H1 (cell line): ENCODE measurements at regions not wholly inside any gene's neighbourhood (a gene's known extent, or its start where the extent isn't known, plus 50 kb on each side); places are given as distances from the start of the nearest gene placed in this dataset.
A peak's percentile ranks its signal among the peaks of the same experiment; 100 is the strongest.

Experiments used
- CTCF ChIA-PET: fragments of 300-600 bp; sonication (Branson Sonifier 250); formaldehyde crosslinking; loops from one replicate; lab custom pipeline; 2021; ENCODE audit not compliant: partially characterized antibody; lab: Charles Lee
- POLR2A ChIA-PET: fragments of 300-600 bp; sonication (Branson Sonifier 250); formaldehyde crosslinking; loops from one replicate; lab custom pipeline; 2021; ENCODE audit warnings: inconsistent platforms; ENCODE audit not compliant: partially characterized antibody; lab: Charles Lee
- DNase-seq, 2 experiments: peaks; one replicate each; pipeline versions ENCODE4 v3.0.0 to v3.0.0-alpha.2; 2010 to 2022; ENCODE audit warnings: low spot score in 2 of 2, low read depth in 1 of 2, mixed read lengths in 1 of 2
- FAIRE-seq: peaks from 2 replicates; lab custom pipeline; 2011; peaks lifted over from hg19 to GRCh38; lab: Jason Lieb, UNC
- H2AFZ ChIP-seq: 2 replicates; pipeline ENCODE4 v1.8.1; 2012; ENCODE audit warnings: low read length, inconsistent platforms
- H2AK5ac ChIP-seq: 2 replicates; pipeline ENCODE4 v1.6.1; 2013; ENCODE audit warnings: low read depth, low read length
- H2BK120ac ChIP-seq: replicated peaks from 2 replicates; pipeline ENCODE3; 2013; ENCODE audit warnings: low read depth, low read length, inconsistent platforms
- H2BK12ac ChIP-seq: 2 replicates; pipeline ENCODE4 v1.6.1; 2013; ENCODE audit warnings: low read depth, low read length
- H2BK15ac ChIP-seq: 2 replicates; pipeline ENCODE4 v1.6.1; 2013; ENCODE audit warnings: low read length
- H2BK20ac ChIP-seq: 2 replicates; pipeline ENCODE4 v1.6.1; 2013; ENCODE audit warnings: low read length
- H2BK5ac ChIP-seq: 2 replicates; pipeline ENCODE4 v1.6.1; 2013; ENCODE audit warnings: low read depth, low read length
- H3K14ac ChIP-seq: 2 replicates; pipeline ENCODE4 v1.6.1; 2013; ENCODE audit warnings: inconsistent platforms; ENCODE audit not compliant: insufficient read length
- H3K18ac ChIP-seq: 2 replicates; pipeline ENCODE4 v1.6.1; 2013; ENCODE audit warnings: low read length; ENCODE audit errors: extremely low read depth
- H3K23ac ChIP-seq: 2 replicates; pipeline ENCODE4 v1.6.1; 2013; ENCODE audit warnings: inconsistent platforms; ENCODE audit not compliant: insufficient read length
- H3K23me2 ChIP-seq: 2 replicates; pipeline ENCODE4 v1.6.1; 2013; ENCODE audit warnings: low read depth, low read length
- H3K27ac ChIP-seq: 2 replicates; pipeline ENCODE4 v1.6.1; 2011; ENCODE audit warnings: low read depth, low read length, inconsistent platforms
- H3K27me3 ChIP-seq, 4 experiments: replicated peaks in 1 of 4; 1 replicate in 1 of 4; 2 replicates in 3 of 4; pipeline versions ENCODE4 v1.6.1 to v1.8.1; 2011 to 2013; ENCODE audit warnings: low read length in 3 of 4, mild to moderate bottlenecking in 3 of 4, inconsistent platforms in 2 of 4, mixed read lengths in 2 of 4, moderate library complexity in 1 of 4; ENCODE audit not compliant: control insufficient read depth in 3 of 4, insufficient read depth in 3 of 4; ENCODE audit errors: extremely low read depth in 1 of 4
- H3K36me3 ChIP-seq, 4 experiments: 2 replicates each; pipeline versions ENCODE4 v1.6.1 to v1.8.1; 2011 to 2013; ENCODE audit warnings: mild to moderate bottlenecking in 4 of 4, low read length in 3 of 4, moderate library complexity in 2 of 4, control low read depth in 1 of 4, inconsistent platforms in 1 of 4; ENCODE audit not compliant: insufficient read depth in 4 of 4, control insufficient read depth in 2 of 4
- H3K4ac ChIP-seq: replicated peaks from 2 replicates; pipeline ENCODE3; 2013; ENCODE audit warnings: low read length, low read depth, mixed read lengths, inconsistent platforms; ENCODE audit not compliant: insufficient read length
- H3K4me1 ChIP-seq, 4 experiments: replicated peaks in 1 of 4; 1 replicate in 1 of 4; 2 replicates in 3 of 4; pipeline versions ENCODE4 v1.6.1 to v1.8.1; 2011 to 2013; ENCODE audit warnings: low read length in 3 of 4, inconsistent platforms in 2 of 4, mixed read lengths in 1 of 4; ENCODE audit not compliant: insufficient read depth in 4 of 4, control insufficient read depth in 3 of 4
- H3K4me2 ChIP-seq, 2 experiments: 2 replicates each; pipeline versions ENCODE4 v1.6.1 to v1.8.1; 2011 to 2013; ENCODE audit warnings: low read depth in 2 of 2, low read length in 2 of 2, control low read depth in 1 of 2, inconsistent platforms in 1 of 2, mild to moderate bottlenecking in 1 of 2; ENCODE audit not compliant: insufficient read depth in 1 of 2
- H3K4me3 ChIP-seq, 4 experiments: fragments of 200-600, 300-600 bp in 1 of 4; sonication (generic), shearing (Covaris generic), sonication (Bioruptor Twin) in 1 of 4; 2 replicates each; pipeline versions ENCODE4 v1.5.1 to v1.8.1; 2011 to 2016; ENCODE audit warnings: low read length in 4 of 4, low read depth in 3 of 4, control low read depth in 2 of 4, inconsistent platforms in 2 of 4, mild to moderate bottlenecking in 2 of 4, mixed read lengths in 1 of 4, moderate library complexity in 1 of 4; ENCODE audit not compliant: insufficient read depth in 2 of 4; ENCODE audit errors: extremely low read depth in 1 of 4
- H3K56ac ChIP-seq: replicated peaks from 2 replicates; pipeline ENCODE3; 2013; ENCODE audit warnings: low read depth, mild to moderate bottlenecking, mixed read lengths, low read length, inconsistent platforms; ENCODE audit not compliant: insufficient read length
- H3K79me1 ChIP-seq: 2 replicates; pipeline ENCODE4 v1.6.1; 2013; ENCODE audit warnings: low read depth, low read length, control low read depth
- H3K79me2 ChIP-seq, 2 experiments: 2 replicates each; pipeline versions ENCODE4 v1.6.1 to v1.8.1; 2012 to 2013; ENCODE audit warnings: low read length in 2 of 2, mild to moderate bottlenecking in 2 of 2, inconsistent platforms in 1 of 2; ENCODE audit not compliant: insufficient read depth in 2 of 2, control insufficient read depth in 1 of 2
- H3K9ac ChIP-seq, 4 experiments: replicated peaks in 1 of 4; 1 replicate in 1 of 4; 2 replicates in 3 of 4; pipeline versions ENCODE4 v1.6.1 to v1.8.1; 2011 to 2013; ENCODE audit warnings: low read depth in 3 of 4, low read length in 3 of 4, control low read depth in 2 of 4, mild to moderate bottlenecking in 2 of 4, moderate library complexity in 2 of 4, inconsistent platforms in 1 of 4; ENCODE audit errors: extremely low read depth in 1 of 4
- H3K9me3 ChIP-seq, 2 experiments: 2 replicates each; pipeline versions ENCODE4 v1.6.1 to v1.8.1; 2012 to 2013; ENCODE audit warnings: mild to moderate bottlenecking in 2 of 2, moderate library complexity in 2 of 2, control low read depth in 1 of 2, inconsistent platforms in 1 of 2, low read depth in 1 of 2, low read length in 1 of 2, mixed read lengths in 1 of 2; ENCODE audit not compliant: insufficient read depth in 2 of 2
- H4K20me1 ChIP-seq, 2 experiments: replicated peaks in 1 of 2; 2 replicates each; pipeline versions ENCODE3 to v1.8.1; 2011 to 2013; ENCODE audit warnings: inconsistent platforms in 2 of 2, low read length in 2 of 2, mild to moderate bottlenecking in 1 of 2; ENCODE audit not compliant: insufficient read depth in 2 of 2, control insufficient read depth in 1 of 2
- H4K5ac ChIP-seq: 2 replicates; pipeline ENCODE4 v1.6.1; 2013; ENCODE audit warnings: low read length, low read depth, mixed read lengths, inconsistent platforms; ENCODE audit not compliant: insufficient read length
- H4K8ac ChIP-seq: 2 replicates; pipeline ENCODE4 v1.8.0; 2013; ENCODE audit warnings: mild to moderate bottlenecking, moderate library complexity, low read length, inconsistent platforms; ENCODE audit not compliant: insufficient read depth; ENCODE audit errors: extremely low read depth
- H4K91ac ChIP-seq: replicated peaks from 2 replicates; pipeline ENCODE3; 2013; ENCODE audit warnings: low read length, mixed read lengths, inconsistent platforms; ENCODE audit not compliant: insufficient read length
- CBX8 ChIP-seq: fragments of 300-800, 300-1000 bp; sonication (generic); IDR thresholded peaks from 2 replicates; pipeline ENCODE4 v1.7.1; 2016; ENCODE audit warnings: low read depth, low read length, borderline replicate concordance
- EGR1 ChIP-seq: IDR thresholded peaks from 2 replicates; pipeline ENCODE4 v1.6.1; 2011; ENCODE audit warnings: low read depth, low read length, borderline replicate concordance
- EP300 ChIP-seq, 2 experiments: IDR thresholded peaks; 1 replicate in 1 of 2; 2 replicates in 1 of 2; pipeline ENCODE4 v1.6.1; 2011 to 2012; ENCODE audit warnings: low read depth in 2 of 2, low read length in 2 of 2, mild to moderate bottlenecking in 2 of 2, borderline replicate concordance in 1 of 2, inconsistent platforms in 1 of 2, moderate library complexity in 1 of 2
- FOSL1 ChIP-seq: IDR thresholded peaks from 2 replicates; pipeline ENCODE4 v1.6.1; 2011; ENCODE audit warnings: mild to moderate bottlenecking, low read depth, low read length, moderate library complexity; ENCODE audit not compliant: insufficient read depth
- GTF2F1 ChIP-seq: IDR thresholded peaks from 2 replicates; pipeline ENCODE4 v1.6.1; 2012; ENCODE audit warnings: low read depth, low read length, improper control_type of control experiment, borderline replicate concordance
- HDAC6 ChIP-seq: IDR thresholded peaks from one replicate; pipeline ENCODE4 v1.7.1; 2012; ENCODE audit warnings: low read depth, mild to moderate bottlenecking, inconsistent platforms, low read length, moderate library complexity
- KDM5A ChIP-seq: fragments of 200-600 bp; IDR thresholded peaks from 2 replicates; pipeline ENCODE4 v1.7.1; 2012; ENCODE audit warnings: mild to moderate bottlenecking, low read length, inconsistent platforms, mixed read lengths
- PHF8 ChIP-seq: fragments of 200-600 bp; sonication (generic); conservative IDR thresholded peaks from 2 replicates; pipeline ENCODE4 v1.7.1; 2012; ENCODE audit warnings: low read depth, mild to moderate bottlenecking, inconsistent platforms, low read length, moderate library complexity
- SP4 ChIP-seq: IDR thresholded peaks from 2 replicates; pipeline ENCODE4 v1.6.1; 2012; ENCODE audit warnings: low read length, inconsistent platforms
- SUZ12 ChIP-seq: fragments of 200-600 bp; sonication (generic); IDR thresholded peaks from 2 replicates; pipeline ENCODE4 v1.6.1; 2012; ENCODE audit warnings: mild to moderate bottlenecking, inconsistent platforms, low read length, moderate library complexity, mixed read lengths
- WGBS, 2 experiments: shearing (Covaris generic) in 1 of 2; methylation state at CpG; one replicate each; pipeline versions ENCODE4 v1.1.6 to v1.1.7; 2013 to 2015; ENCODE audit warnings: low lambda C conversion rate in 2 of 2, mixed read lengths in 2 of 2, inconsistent platforms in 1 of 2, low coverage in 1 of 2, missing lambda C conversion rate in 1 of 2; ENCODE audit not compliant: insufficient replicate concordance in 2 of 2, insufficient coverage in 1 of 2, insufficient read length in 1 of 2; ENCODE audit errors: extremely low coverage in 1 of 2, missing lambda C conversion rate in 1 of 2; 5-methylcytosine and 5-hydroxymethylcytosine counted together

- H2BK5ac ChIP-seq: no peak overlapping the region
- H3K4me2 ChIP-seq: no peak overlapping the region
- no peaks in the 10 kb centered on the region for H3K9me3 ChIP-seq
- FAIRE-seq: no peak
- H2BK12ac ChIP-seq: peak overlapping the region; percentile 23; the same call in 1 of the 2 replicates
- H3K23me2 ChIP-seq: no peaks in the 10 kb centered on the region
- no peak overlapping the region for H2BK15ac ChIP-seq
- CTCF ChIA-PET: no interaction called here
- WGBS, 2 experiments: 91% methylated on average over 46 of the region's 48 CpGs; no CpG with 5 or more reads in 1 of the 2 experiments
- no peak overlapping the region for H4K91ac ChIP-seq
- no peak overlapping the region; the same call in 1 of the 2 replicates for H2AFZ ChIP-seq
- H3K4me3 ChIP-seq: no peak overlapping the region
- H2AK5ac ChIP-seq: no peak overlapping the region
- no peaks in the 10 kb centered on the region for H3K27me3 ChIP-seq
- no peak overlapping the region for H3K9ac ChIP-seq
- DNase-seq: no peak
- TF ChIP-seq CBX8: no peak
- no peak for TF ChIP-seq PHF8
- TF ChIP-seq EP300 (IDR thresholded peaks at IDR 0.05; ENCODE audit: borderline replicate concordance in 1 of 2, low read depth in 2 of 2, low read length in 2 of 2): no peak
- TF ChIP-seq SUZ12: no peak
- TF ChIP-seq EGR1: no peak
- no peak for TF ChIP-seq KDM5A
- no peak for TF ChIP-seq FOSL1
- TF ChIP-seq HDAC6: no peak
- TF ChIP-seq GTF2F1: no peak
- no peak for TF ChIP-seq SP4
- TF ChIP-seq, all 59 proteins: peak for 0
- H4K20me1 ChIP-seq: no peaks in the 10 kb centered on the region
- no peak overlapping the region for H3K14ac ChIP-seq
- H2BK120ac ChIP-seq: no peak overlapping the region
- H3K79me1 ChIP-seq: no peaks in the 10 kb centered on the region
- POLR2A ChIA-PET: interaction anchor here (0.7 to 1.2 kb wide), 2 partner anchors 16 to 89 kb away, joined by 3 to 4 read pairs; no protein-coding TSS in a partner anchor
- H3K36me3 ChIP-seq: no peaks in the 10 kb centered on the region
- no peak overlapping the region for H3K18ac ChIP-seq
- H3K4ac ChIP-seq: no peak overlapping the region
- H2BK20ac ChIP-seq: no peak overlapping the region
- H3K23ac ChIP-seq: no peak overlapping the region
- H3K79me2 ChIP-seq: no peaks in the 10 kb centered on the region
- no peak overlapping the region; the same call in 1 of the 2 replicates for H4K8ac ChIP-seq
- no peak overlapping the region for H3K27ac ChIP-seq
- H4K5ac ChIP-seq: no peak overlapping the region
- H3K56ac ChIP-seq: no peak overlapping the region
- H3K4me1 ChIP-seq: peaks cover 0 to 6% (median 3%) of the 10 kb centered on the region in 4 experiments; a peak in 3 of 7 replicates
Observed at GRCh38 chr7:428927-429827, 90.5 kb downstream of the PDGFA start.
